ENCODE measurements at regions not wholly inside any gene's neighbourhood (a gene's known extent, or its start where the extent isn't known, plus 50 kb on each side); places are given as distances from the start of the nearest gene placed in this dataset.
"Not testable (repeated sequence)": the region's sequence is repeated elsewhere in the genome, so short reads cannot be mapped to it uniquely, and the experiment has no call there.

GRCh38 chr3:34483311-34483887 is 685.0 kb downstream of the PDCD6IP start:
- Histone ChIP-seq H3K27me3 (ENCODE audit: insufficient read depth, low read length) (no peaks in the 10 kb centered on the region), H3K4me1 (ENCODE audit: insufficient read depth, low read length) (no peaks in the 10 kb centered on the region), H2AFZ (ENCODE audit: low read depth, low read length) (no peak overlapping the region), H3K4me3 (ENCODE audit: low read length) (no peak overlapping the region), H3K9me3 (ENCODE audit: low read length) (no peaks in the 10 kb centered on the region), H3K36me3 (ENCODE audit: insufficient read depth, low read length) (no peaks in the 10 kb centered on the region)

- H3K27me3 ChIP-seq (ENCODE audit: insufficient read depth, low read length): no peaks in the 10 kb centered on the region
- no peaks in the 10 kb centered on the region for H3K9me3 ChIP-seq (ENCODE audit: low read length)
- H3K36me3 ChIP-seq (ENCODE audit: insufficient read depth, low read length): no peaks in the 10 kb centered on the region
- H2AFZ ChIP-seq (ENCODE audit: low read depth, low read length): no peak overlapping the region
- no peak overlapping the region for H3K4me3 ChIP-seq (ENCODE audit: low read length)
- no peaks in the 10 kb centered on the region for H3K4me1 ChIP-seq (ENCODE audit: insufficient read depth, low read length)
Measured at GRCh38 chr3:34504366-34504765, 705.9 kb downstream of the PDCD6IP start.

- Histone ChIP-seq H3K27me3 (ENCODE audit: insufficient read depth, low read length) (no peaks in the 10 kb centered on the region), H3K9me3 (ENCODE audit: low read length) (no peaks in the 10 kb centered on the region), H3K4me1 (ENCODE audit: insufficient read depth, low read length) (no peaks in the 10 kb centered on the region)
Measured at GRCh38 chr3:34504775-34505174, 706.3 kb downstream of the PDCD6IP start.

GRCh38 chr3:34508732-34509131 is 710.3 kb downstream of the PDCD6IP start:
- Histone ChIP-seq H3K4me3 (ENCODE audit: low read length) (no peak overlapping the region), H3K9me3 (ENCODE audit: low read length) (no peaks in the 10 kb centered on the region), H3K36me3 (ENCODE audit: insufficient read depth, low read length) (no peaks in the 10 kb centered on the region), H2AFZ (ENCODE audit: low read depth, low read length) (no peak overlapping the region), H3K4me1 (ENCODE audit: insufficient read depth, low read length) (no peaks in the 10 kb centered on the region), H3K27me3 (ENCODE audit: insufficient read depth, low read length) (no peaks in the 10 kb centered on the region)

More at GRCh38 chr3:34504775-34505174, 706.3 kb downstream of the PDCD6IP start:
- Histone ChIP-seq H3K36me3 (ENCODE audit: insufficient read depth, low read length) (no peaks in the 10 kb centered on the region), H3K4me3 (ENCODE audit: low read length) (no peak overlapping the region), H2AFZ (ENCODE audit: low read depth, low read length) (no peak overlapping the region)

- H3K27me3 ChIP-seq (ENCODE audit: insufficient read depth, low read length): no peaks in the 10 kb centered on the region
- no peak overlapping the region for H3K4me3 ChIP-seq (ENCODE audit: low read length)
- H3K36me3 ChIP-seq (ENCODE audit: insufficient read depth, low read length): no peaks in the 10 kb centered on the region
- H2AFZ ChIP-seq (ENCODE audit: low read depth, low read length): no peak overlapping the region
- H3K4me1 ChIP-seq (ENCODE audit: insufficient read depth, low read length): no peaks in the 10 kb centered on the region
- H3K9me3 ChIP-seq (ENCODE audit: low read length): no peaks in the 10 kb centered on the region
Measured at GRCh38 chr3:34511891-34512290, 713.5 kb downstream of the PDCD6IP start.

- not testable (repeated sequence) for H3K36me3 ChIP-seq (ENCODE audit: insufficient read depth, low read length); H2AFZ ChIP-seq (ENCODE audit: low read depth, low read length); H3K4me1 ChIP-seq (ENCODE audit: insufficient read depth, low read length); H3K27me3 ChIP-seq (ENCODE audit: insufficient read depth, low read length); H3K4me3 ChIP-seq (ENCODE audit: low read length); H3K9me3 ChIP-seq (ENCODE audit: low read length)
Measured at GRCh38 chr3:34519008-34519407, 720.6 kb downstream of the PDCD6IP start.

- Histone ChIP-seq H3K4me3 (ENCODE audit: low read length) (no peak overlapping the region), H2AFZ (ENCODE audit: low read depth, low read length) (no peak overlapping the region), H3K4me1 (ENCODE audit: insufficient read depth, low read length) (no peaks in the 10 kb centered on the region), H3K27me3 (ENCODE audit: insufficient read depth, low read length) (no peaks in the 10 kb centered on the region), H3K9me3 (ENCODE audit: low read length) (no peaks in the 10 kb centered on the region), H3K36me3 (ENCODE audit: insufficient read depth, low read length) (no peaks in the 10 kb centered on the region)
Measured at GRCh38 chr3:34531156-34531555, 732.7 kb downstream of the PDCD6IP start.

- no peaks in the 10 kb centered on the region for H3K27me3 ChIP-seq (ENCODE audit: insufficient read depth, low read length)
- no peaks in the 10 kb centered on the region for H3K9me3 ChIP-seq (ENCODE audit: low read length)
- no peak overlapping the region for H3K4me3 ChIP-seq (ENCODE audit: low read length)
- H3K4me1 ChIP-seq (ENCODE audit: insufficient read depth, low read length): no peaks in the 10 kb centered on the region
- H3K36me3 ChIP-seq (ENCODE audit: insufficient read depth, low read length): no peaks in the 10 kb centered on the region
- H2AFZ ChIP-seq (ENCODE audit: low read depth, low read length): no peak overlapping the region
Measured at GRCh38 chr3:34533451-34533850, 735.0 kb downstream of the PDCD6IP start.

- H3K4me3 ChIP-seq (ENCODE audit: low read length): no peak overlapping the region
Measured at GRCh38 chr3:34534013-34534412, 735.6 kb downstream of the PDCD6IP start.

GRCh38 chr3:34544136-34544535 is 745.7 kb downstream of the PDCD6IP start:
- Histone ChIP-seq H3K4me1 (ENCODE audit: insufficient read depth, low read length) (no peaks in the 10 kb centered on the region), H2AFZ (ENCODE audit: low read depth, low read length) (no peak overlapping the region), H3K4me3 (ENCODE audit: low read length) (no peak overlapping the region), H3K9me3 (ENCODE audit: low read length) (no peaks in the 10 kb centered on the region), H3K27me3 (ENCODE audit: insufficient read depth, low read length) (no peaks in the 10 kb centered on the region), H3K36me3 (ENCODE audit: insufficient read depth, low read length) (no peaks in the 10 kb centered on the region)

More at GRCh38 chr3:34534013-34534412, 735.6 kb downstream of the PDCD6IP start:
- Histone ChIP-seq H3K4me1 (ENCODE audit: insufficient read depth, low read length) (no peaks in the 10 kb centered on the region), H3K27me3 (ENCODE audit: insufficient read depth, low read length) (no peaks in the 10 kb centered on the region), H3K9me3 (ENCODE audit: low read length) (no peaks in the 10 kb centered on the region), H2AFZ (ENCODE audit: low read depth, low read length) (no peak overlapping the region), H3K36me3 (ENCODE audit: insufficient read depth, low read length) (no peaks in the 10 kb centered on the region)

GRCh38 chr3:34547297-34547920 is 749.0 kb downstream of the PDCD6IP start:
- H2AFZ ChIP-seq (ENCODE audit: low read depth, low read length): no peak overlapping the region
- H3K36me3 ChIP-seq (ENCODE audit: insufficient read depth, low read length): no peaks in the 10 kb centered on the region
- H3K4me3 ChIP-seq (ENCODE audit: low read length): no peak overlapping the region
- no peaks in the 10 kb centered on the region for H3K4me1 ChIP-seq (ENCODE audit: insufficient read depth, low read length)
- H3K9me3 ChIP-seq (ENCODE audit: low read length): no peaks in the 10 kb centered on the region
- H3K27me3 ChIP-seq (ENCODE audit: insufficient read depth, low read length): no peaks in the 10 kb centered on the region

GRCh38 chr3:34567266-34567665 is 768.8 kb downstream of the PDCD6IP start:
- no peak overlapping the region for H3K4me3 ChIP-seq (ENCODE audit: low read length)

GRCh38 chr3:34568766-34569165 is 770.3 kb downstream of the PDCD6IP start:
- H3K27me3 ChIP-seq (ENCODE audit: insufficient read depth, low read length): no peaks in the 10 kb centered on the region
- no peak overlapping the region for H3K4me3 ChIP-seq (ENCODE audit: low read length)
- no peaks in the 10 kb centered on the region for H3K9me3 ChIP-seq (ENCODE audit: low read length)
- H2AFZ ChIP-seq (ENCODE audit: low read depth, low read length): no peak overlapping the region
- H3K36me3 ChIP-seq (ENCODE audit: insufficient read depth, low read length): no peaks in the 10 kb centered on the region
- no peaks in the 10 kb centered on the region for H3K4me1 ChIP-seq (ENCODE audit: insufficient read depth, low read length)

More at GRCh38 chr3:34567266-34567665, 768.8 kb downstream of the PDCD6IP start:
- Histone ChIP-seq H3K27me3 (ENCODE audit: insufficient read depth, low read length) (no peaks in the 10 kb centered on the region), H3K9me3 (ENCODE audit: low read length) (no peaks in the 10 kb centered on the region), H2AFZ (ENCODE audit: low read depth, low read length) (no peak overlapping the region), H3K4me1 (ENCODE audit: insufficient read depth, low read length) (no peaks in the 10 kb centered on the region), H3K36me3 (ENCODE audit: insufficient read depth, low read length) (no peaks in the 10 kb centered on the region)

- Histone ChIP-seq H3K9me3 (ENCODE audit: low read length) (no peaks in the 10 kb centered on the region), H2AFZ (ENCODE audit: low read depth, low read length) (no peak overlapping the region), H3K4me3 (ENCODE audit: low read length) (no peak overlapping the region), H3K4me1 (ENCODE audit: insufficient read depth, low read length) (no peaks in the 10 kb centered on the region), H3K27me3 (ENCODE audit: insufficient read depth, low read length) (no peaks in the 10 kb centered on the region), H3K36me3 (ENCODE audit: insufficient read depth, low read length) (no peaks in the 10 kb centered on the region)
Measured at GRCh38 chr3:34569437-34569836, 771.0 kb downstream of the PDCD6IP start.

Measured in neuron (in vitro differentiated cells).